C4-2B (cell line): ENCODE measurements at regions not wholly inside any gene's neighbourhood (a gene's known extent, or its start where the extent isn't known, plus 50 kb on each side); places are given as distances from the start of the nearest gene placed in this dataset.

Experiments
- ZFX ChIP-seq: fragments of 450-650 bp; IDR thresholded peaks from 2 replicates; pipeline ENCODE4 v1.6.1; 2017
- TF ChIP-seq, protein P1 (sequence below): fragments of 450-650 bp; conservative IDR thresholded peaks from 2 replicates; pipeline ENCODE4 v1.5.1; 2017; ENCODE audit warnings: mild to moderate bottlenecking

DNA sequence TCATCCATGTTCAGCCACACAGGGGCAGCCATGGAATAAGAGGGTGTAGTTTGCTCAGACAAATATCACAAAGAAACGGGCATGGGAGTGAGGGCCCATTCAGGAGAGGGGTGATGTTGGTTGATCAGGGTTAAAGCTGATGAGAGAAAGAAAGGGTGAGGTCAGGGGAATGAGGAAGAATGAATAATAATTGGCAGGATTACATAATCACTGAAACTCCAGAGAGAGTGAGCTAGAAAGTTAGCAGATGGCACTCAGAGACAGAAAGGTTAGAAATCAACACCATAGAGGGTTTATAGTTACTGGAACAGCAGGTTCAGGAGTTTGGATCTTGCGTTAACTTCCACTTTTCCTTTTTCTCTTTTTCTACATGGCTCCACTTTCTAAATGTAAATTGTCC is 113.9 kb downstream of the TAF11L14 start:
- TF ChIP-seq, protein P1, sequence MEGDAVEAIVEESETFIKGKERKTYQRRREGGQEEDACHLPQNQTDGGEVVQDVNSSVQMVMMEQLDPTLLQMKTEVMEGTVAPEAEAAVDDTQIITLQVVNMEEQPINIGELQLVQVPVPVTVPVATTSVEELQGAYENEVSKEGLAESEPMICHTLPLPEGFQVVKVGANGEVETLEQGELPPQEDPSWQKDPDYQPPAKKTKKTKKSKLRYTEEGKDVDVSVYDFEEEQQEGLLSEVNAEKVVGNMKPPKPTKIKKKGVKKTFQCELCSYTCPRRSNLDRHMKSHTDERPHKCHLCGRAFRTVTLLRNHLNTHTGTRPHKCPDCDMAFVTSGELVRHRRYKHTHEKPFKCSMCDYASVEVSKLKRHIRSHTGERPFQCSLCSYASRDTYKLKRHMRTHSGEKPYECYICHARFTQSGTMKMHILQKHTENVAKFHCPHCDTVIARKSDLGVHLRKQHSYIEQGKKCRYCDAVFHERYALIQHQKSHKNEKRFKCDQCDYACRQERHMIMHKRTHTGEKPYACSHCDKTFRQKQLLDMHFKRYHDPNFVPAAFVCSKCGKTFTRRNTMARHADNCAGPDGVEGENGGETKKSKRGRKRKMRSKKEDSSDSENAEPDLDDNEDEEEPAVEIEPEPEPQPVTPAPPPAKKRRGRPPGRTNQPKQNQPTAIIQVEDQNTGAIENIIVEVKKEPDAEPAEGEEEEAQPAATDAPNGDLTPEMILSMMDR, result no peak
- TF ChIP-seq ZFX, result no peak
